NCI-H2227 (cell line): ENCODE measurements at regions not wholly inside any gene's neighbourhood (a gene's known extent, or its start where the extent isn't known, plus 50 kb on each side); places are given as distances from the start of the nearest gene placed in this dataset.

ENCODE experiments used
- DNase-seq: peaks from one replicate; lab custom pipeline; 2025; ENCODE audit not compliant: unreplicated experiment; lab: John Stamatoyannopoulos, UW

DNA sequence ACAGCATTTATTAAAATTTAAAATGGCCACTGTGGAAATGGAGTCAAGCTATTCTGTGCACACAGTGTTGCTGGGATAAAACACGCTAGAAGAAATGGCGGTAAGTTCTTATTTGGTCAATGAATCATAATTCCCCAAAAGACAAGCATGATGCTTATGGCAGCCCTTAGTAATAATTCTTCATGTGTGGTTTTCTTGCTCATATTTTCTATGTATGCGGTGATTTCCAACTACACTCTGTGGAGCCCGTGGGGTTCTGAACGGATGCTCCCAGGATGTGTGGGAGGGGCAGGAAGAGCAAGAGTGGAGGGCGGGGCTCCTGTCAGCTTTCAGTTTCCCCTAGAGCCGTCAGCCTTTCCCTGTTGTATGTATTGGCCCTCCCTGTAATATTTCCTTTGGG is 91.7 kb upstream of the RMDN2 start:
- no peak for DNase-seq

DNA sequence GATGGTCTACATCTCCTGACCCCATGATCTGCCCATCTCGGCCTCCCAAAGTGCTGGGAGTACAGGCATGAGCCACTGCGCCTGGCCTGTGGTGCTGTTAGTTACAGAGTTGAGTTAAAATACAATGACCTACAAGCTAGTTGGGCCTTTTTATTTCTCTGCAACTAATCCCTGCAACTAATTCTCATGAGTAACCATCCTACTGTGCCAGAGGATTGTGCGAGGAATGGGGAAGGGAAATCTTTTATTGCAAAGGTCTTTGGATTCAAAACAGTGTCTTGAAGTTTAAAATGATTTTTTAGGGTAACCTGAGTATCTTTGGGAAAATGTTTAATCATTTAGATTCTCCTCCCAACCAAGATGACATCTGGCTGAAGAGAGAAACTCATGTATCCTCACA is 88.8 kb upstream of the RMDN2 start:
- DNase-seq: no peak

DNA sequence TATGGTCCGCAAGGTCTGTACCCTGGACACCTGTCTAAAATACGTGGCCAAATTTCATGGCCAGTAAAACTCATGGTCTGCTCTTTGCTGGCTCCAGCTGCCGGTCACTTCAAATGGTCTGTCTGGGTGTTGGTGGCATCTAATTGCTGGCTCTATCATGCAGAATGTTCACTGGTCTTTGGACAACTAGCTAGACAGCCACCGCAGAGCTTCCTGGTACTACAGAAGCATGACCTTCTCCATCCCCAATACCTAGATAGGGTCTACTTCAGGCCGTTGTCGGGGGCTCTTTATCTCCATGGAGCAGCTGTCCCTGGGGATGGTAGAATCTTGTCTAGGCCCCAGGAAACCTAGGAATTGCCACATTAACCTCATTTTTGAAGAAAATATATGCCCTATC is 88.4 kb upstream of the RMDN2 start:
- DNase-seq: no peak

DNA sequence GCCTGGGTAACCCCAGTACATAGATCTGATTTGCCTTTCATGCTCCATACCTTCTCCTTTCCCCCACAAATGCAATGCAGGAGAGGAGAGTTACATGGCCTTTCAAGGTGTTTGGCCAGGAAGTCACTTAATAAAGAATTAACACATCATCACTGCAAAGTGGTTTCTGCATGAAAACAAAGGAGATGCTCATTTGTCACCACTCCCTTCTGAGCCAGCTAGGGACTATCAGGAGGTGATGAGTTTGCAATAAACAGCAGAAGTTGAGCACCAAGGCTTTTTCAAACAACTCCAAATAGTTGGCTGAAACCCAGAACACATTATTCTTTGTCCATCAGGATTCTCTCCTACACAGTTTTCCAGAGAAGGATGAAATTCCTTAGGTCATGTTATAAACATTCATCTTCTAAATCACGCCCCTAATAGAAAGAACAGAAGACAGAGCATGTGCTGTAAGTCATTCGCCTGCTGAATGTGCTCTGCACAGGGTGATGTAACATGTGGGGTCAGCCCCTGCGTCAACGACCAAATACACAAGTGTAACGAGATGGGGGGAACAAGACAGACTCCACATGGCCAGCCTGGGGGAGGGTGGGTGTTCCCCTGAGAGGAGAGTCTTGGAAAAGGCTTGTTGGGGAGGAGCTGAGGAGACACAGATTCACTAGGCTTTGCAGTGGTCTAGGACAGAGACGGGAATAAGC is 87.3 kb upstream of the RMDN2 start:
- DNase-seq: no peak

DNA sequence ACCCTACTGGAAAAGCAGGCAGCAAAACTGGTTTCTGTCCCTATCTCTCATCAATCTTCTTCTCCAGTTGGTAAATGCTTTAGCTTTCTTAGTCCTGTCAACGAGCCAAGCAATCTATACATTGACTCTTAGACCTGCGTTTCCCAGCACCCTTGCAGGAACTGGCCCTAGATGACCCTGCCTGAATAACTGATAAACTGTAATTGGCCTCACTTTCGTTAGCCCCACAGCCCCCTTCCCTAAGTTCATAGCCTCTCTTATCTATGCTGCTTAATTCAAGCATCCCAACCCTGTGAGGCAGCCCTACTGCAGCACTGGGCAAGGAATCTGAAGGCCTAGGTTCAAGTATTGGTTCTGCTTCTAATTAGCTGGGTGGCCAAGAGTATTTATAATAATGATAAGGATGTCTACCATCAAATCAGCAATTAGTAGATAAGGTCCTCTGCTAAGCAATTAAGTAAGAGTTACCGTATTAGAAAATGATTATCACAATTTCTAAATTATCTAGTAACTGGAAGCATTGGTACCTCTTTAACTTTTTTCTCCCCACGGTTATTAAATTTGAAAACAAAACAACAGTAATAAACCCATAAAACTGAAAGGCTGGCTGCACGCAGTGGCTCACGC is 86.4 kb upstream of the RMDN2 start:
- DNase-seq: no peak

- DNase-seq: no peak
These were observed 85.1 kb upstream of the RMDN2 start for GRCh38 chr2:37839991-37840390.

GRCh38 chr2:37842732-37843440 is 82.2 kb upstream of the RMDN2 start:
- no peak for DNase-seq

GRCh38 chr2:37843556-37843955 is 81.5 kb upstream of the RMDN2 start:
- DNase-seq: no peak

DNA sequence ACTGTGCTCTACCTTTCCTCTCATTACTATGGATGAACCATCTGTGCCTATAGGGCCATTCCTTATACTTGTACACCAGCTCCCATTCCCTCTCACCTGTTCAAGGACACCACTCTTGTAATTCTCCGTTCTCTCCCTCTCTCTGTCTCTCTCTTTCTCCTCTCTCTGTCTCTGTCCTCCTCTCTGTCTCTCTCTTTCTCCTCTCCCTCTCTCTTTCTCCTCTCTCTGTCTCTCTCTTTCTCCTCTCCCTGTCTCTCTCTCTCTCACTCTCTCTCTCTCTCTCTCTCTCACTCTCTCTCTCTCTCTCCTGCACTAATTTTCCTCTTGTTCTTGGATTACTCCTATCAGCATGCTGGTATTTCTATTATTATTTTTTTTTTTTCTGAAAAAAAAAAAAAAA is 78.9 kb upstream of the RMDN2 start:
- DNase-seq: no peak

- no peak for DNase-seq
These were observed 77.3 kb upstream of the RMDN2 start for GRCh38 chr2:37847792-37848191.

- DNase-seq: no peak
These were observed 76.6 kb upstream of the RMDN2 start for GRCh38 chr2:37848451-37848850.

GRCh38 chr2:37849911-37850310 is 75.2 kb upstream of the RMDN2 start:
- no peak for DNase-seq

- DNase-seq: no peak
These were observed 73.7 kb upstream of the RMDN2 start for GRCh38 chr2:37851428-37851827.

GRCh38 chr2:37851828-37852584 is 73.1 kb upstream of the RMDN2 start:
- no peak for DNase-seq

- no peak for DNase-seq
These were observed 72.5 kb upstream of the RMDN2 start for GRCh38 chr2:37852585-37853014.

DNA sequence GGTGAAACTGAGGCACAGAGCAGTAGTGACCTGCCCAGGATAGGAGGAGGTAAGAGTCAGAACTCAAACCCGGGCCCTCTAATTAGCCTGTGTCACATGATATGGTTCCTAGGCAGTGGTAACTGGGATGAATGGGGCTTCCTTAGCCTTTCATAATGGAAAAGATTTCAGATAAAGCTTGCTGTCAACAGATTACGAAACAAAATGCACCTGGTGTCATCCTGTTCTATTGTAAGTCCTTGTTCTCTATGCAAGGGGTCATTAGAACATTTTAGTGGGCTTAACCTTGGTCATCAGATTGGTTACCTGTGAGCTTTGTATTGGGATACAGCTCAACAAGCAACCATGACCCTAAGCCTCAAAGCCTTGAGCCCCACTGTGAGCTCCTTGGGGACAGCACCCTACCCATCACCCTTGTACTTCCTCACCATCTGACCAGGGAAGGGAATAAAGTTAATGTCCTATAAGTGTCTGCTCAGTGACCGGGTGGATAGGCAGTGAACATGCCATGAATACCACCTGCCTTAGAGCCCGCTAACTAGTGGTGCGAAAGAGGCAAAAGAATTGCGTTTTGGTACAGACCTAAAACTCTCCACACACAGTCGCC is 70.3 kb upstream of the RMDN2 start:
- no peak for DNase-seq

DNA sequence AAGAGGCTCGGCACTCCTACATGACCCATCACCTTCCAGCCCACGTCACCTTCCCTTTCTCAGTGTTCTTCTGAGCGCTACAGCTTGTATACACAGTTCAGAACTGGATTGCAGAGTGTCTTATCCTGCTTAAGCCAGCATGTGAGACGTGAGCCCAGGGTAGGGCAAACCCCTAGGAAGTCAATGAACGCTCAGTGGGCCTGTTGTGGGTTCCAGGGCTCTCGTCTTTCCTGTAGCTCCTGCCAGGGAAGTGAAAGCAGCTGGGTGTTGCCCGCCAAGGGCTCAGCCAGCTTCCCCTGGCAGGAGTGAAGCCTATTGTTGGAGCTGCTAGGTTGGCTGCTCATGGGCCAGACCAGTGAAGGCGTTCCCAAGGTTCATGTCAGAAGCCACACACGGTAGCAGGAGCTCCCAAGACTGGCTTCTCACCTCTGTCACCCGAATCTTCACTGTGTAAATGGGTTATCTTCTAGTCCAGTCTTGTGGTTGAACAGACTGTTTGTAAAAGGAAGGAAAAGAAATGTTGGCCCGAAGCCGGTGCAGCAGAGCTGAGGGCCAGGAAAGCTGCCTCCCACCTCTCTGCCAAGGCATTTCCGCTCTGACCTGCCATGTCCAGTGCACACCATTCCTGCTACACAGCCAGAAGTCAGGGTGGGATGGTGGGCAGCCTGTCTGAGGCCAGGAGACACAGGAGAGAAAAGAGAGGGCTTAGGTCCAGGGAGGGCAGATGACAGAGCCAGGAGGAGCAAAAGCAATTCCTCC is 69.6 kb upstream of the RMDN2 start:
- DNase-seq: no peak

- DNase-seq: no peak
These were observed 68.9 kb upstream of the RMDN2 start for GRCh38 chr2:37856101-37856751.

DNA sequence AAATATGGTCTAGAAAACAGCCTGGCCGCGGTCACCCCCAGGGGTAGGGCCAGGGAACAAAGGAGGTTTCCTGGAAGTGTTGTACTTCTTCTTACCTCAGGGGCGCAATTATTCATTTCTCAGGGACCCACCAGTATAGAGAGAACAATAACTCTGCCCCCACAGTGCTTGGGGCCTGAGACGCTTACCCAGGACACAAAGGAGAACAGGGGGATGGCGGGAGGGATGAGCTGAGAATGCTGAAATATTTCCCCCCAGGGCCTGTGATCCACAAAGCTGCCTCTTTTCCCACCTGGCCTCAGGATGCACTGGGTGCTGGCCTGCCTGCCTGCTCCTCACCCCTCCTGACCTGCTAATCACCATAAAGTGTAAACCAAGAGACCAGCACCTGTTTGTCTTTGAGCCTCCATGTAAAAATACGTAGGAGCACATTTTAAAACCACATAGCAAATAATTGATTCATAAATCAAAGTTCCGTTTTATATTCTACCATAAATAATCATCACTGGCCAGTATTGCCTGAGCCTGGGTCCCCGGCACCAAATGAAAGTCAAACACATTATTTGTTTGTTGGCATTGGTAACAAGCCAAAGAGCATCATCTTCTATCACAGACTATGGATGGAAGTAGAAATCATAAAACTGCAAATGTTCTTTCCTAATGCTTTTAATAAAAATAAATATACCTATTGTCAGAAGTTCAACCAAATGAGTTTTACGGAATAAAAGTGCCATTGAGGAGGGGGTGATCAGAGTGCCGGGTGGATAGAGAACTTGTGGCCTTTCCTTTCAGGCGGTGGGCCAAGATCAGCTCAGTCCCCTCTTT is 67.3 kb upstream of the RMDN2 start:
- no peak for DNase-seq
